ENCODE measurements at regions not wholly inside any gene's neighbourhood (a gene's known extent, or its start where the extent isn't known, plus 50 kb on each side); places are given as distances from the start of the nearest gene placed in this dataset.

DNA sequence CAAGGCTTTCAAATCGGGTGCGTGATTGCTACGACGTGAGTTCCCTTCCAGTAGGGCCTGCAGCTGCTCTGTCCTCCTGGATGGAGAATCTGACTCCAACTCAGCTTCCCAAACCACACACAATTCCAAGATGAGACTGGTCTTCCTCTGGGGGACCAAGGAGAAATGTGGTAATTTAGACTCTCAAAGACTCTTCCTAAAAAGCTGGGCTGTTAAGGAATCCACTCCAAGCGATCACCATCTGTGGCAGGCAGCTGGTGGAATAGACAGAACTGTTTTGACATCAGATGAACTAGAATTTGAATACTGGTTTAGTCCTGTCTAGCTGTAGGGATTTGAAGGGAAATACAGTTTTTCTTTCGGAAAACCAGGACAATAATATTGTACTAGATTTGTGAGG is 130.7 kb upstream of the KLF4 start:
- DNase-seq (ENCODE audit: low spot score), result no peak
- TF ChIP-seq RAD21 (IDR thresholded peaks at IDR 0.05), result no peak
- TF ChIP-seq YY1 (IDR thresholded peaks at IDR 0.05), result no peak
- no peak for TF ChIP-seq FOXA2 (IDR thresholded peaks at IDR 0.05)
- no peak for TF ChIP-seq HNF4G (IDR thresholded peaks at IDR 0.05)
- Histone ChIP-seq H3K27me3 (ENCODE audit: control insufficient read depth in 4 of 4, insufficient read depth in 4 of 4, low read length in 3 of 4) (no peaks in the 10 kb centered on the region), H3K4me1 (ENCODE audit: control insufficient read depth in 4 of 4, insufficient read depth in 4 of 4, low read length in 3 of 4) (no peaks in the 10 kb centered on the region), H3K9me3 (ENCODE audit: control insufficient read depth in 4 of 4, low read length in 3 of 4) (no peaks in the 10 kb centered on the region), H3K36me3 (ENCODE audit: control insufficient read depth in 4 of 4, insufficient read depth in 3 of 4, low read depth in 1 of 4, low read length in 3 of 4) (no peaks in the 10 kb centered on the region), H3K4me3 (ENCODE audit: low read depth in 1 of 3, low read length in 3 of 3) (no peak overlapping the region), H3K9ac (ENCODE audit: low read depth in 1 of 2, low read length in 2 of 2) (no peak overlapping the region), H3K27ac (ENCODE audit: low read depth in 1 of 2, low read length in 2 of 2) (no peak overlapping the region)
- WGBS, result 94% methylated on average over 6 of the region's 6 CpGs

DNA sequence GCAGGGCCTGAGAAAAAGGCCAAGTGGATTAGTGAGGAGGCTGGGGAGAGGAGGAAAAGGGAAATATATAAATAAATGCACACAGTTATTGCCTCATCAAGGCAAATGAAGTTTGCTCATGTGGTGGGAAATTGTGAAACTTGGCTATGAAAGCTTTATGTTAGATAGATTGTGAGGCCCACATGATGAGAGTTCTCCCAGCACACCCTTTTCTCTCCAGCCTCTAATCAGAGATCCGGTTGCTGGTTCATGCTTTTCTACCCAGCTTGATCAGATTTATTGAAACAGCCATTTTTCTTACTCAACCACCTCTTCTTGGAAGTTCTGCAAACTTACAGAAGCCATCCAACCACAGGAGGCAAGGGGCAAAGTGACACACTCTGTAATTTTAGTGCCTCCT is 125.8 kb upstream of the KLF4 start:
- 88% methylated on average over 1 of the region's 1 CpG for WGBS
- no peak for DNase-seq (ENCODE audit: low spot score)
- no peaks in the 10 kb centered on the region for H3K9me3 ChIP-seq (ENCODE audit: control insufficient read depth in 4 of 4, low read length in 3 of 4)

More for the DNA sequence above, 125.8 kb upstream of the KLF4 start:
- no peaks in the 10 kb centered on the region for H3K4me1 ChIP-seq (ENCODE audit: control insufficient read depth in 4 of 4, insufficient read depth in 4 of 4, low read length in 3 of 4)
- no peak overlapping the region for H3K4me3 ChIP-seq (ENCODE audit: low read depth in 1 of 3, low read length in 3 of 3)
- H3K9ac ChIP-seq (ENCODE audit: low read depth in 1 of 2, low read length in 2 of 2), result no peak overlapping the region
- H3K27me3 ChIP-seq (ENCODE audit: control insufficient read depth in 4 of 4, insufficient read depth in 4 of 4, low read length in 3 of 4), result no peaks in the 10 kb centered on the region
- no peak overlapping the region for H3K27ac ChIP-seq (ENCODE audit: low read depth in 1 of 2, low read length in 2 of 2)
- TF ChIP-seq SP1 (IDR thresholded peaks at IDR 0.05) (no peak), RXRA (IDR thresholded peaks at IDR 0.05) (no peak), TAF1 (conservative IDR thresholded peaks at IDR 0.05) (no peak), JUND (IDR thresholded peaks at IDR 0.05) (no peak), YY1 (IDR thresholded peaks at IDR 0.05) (no peak), NR2F2 (IDR thresholded peaks at IDR 0.05) (no peak), GABPA (IDR thresholded peaks at IDR 0.05 in 1 of 2, conservative IDR thresholded peaks at IDR 0.05 in 1 of 2) (no peak), FOXA1 (IDR thresholded peaks at IDR 0.05) (no peak), HNF4A (conservative IDR thresholded peaks at IDR 0.05) (no peak), EGR1 (IDR thresholded peaks at IDR 0.05; ENCODE audit: low read depth in 2 of 2) (no peak), HNF4G (IDR thresholded peaks at IDR 0.05) (no peak), FOXA2 (IDR thresholded peaks at IDR 0.05) (no peak)
- TF ChIP-seq, protein P1, sequence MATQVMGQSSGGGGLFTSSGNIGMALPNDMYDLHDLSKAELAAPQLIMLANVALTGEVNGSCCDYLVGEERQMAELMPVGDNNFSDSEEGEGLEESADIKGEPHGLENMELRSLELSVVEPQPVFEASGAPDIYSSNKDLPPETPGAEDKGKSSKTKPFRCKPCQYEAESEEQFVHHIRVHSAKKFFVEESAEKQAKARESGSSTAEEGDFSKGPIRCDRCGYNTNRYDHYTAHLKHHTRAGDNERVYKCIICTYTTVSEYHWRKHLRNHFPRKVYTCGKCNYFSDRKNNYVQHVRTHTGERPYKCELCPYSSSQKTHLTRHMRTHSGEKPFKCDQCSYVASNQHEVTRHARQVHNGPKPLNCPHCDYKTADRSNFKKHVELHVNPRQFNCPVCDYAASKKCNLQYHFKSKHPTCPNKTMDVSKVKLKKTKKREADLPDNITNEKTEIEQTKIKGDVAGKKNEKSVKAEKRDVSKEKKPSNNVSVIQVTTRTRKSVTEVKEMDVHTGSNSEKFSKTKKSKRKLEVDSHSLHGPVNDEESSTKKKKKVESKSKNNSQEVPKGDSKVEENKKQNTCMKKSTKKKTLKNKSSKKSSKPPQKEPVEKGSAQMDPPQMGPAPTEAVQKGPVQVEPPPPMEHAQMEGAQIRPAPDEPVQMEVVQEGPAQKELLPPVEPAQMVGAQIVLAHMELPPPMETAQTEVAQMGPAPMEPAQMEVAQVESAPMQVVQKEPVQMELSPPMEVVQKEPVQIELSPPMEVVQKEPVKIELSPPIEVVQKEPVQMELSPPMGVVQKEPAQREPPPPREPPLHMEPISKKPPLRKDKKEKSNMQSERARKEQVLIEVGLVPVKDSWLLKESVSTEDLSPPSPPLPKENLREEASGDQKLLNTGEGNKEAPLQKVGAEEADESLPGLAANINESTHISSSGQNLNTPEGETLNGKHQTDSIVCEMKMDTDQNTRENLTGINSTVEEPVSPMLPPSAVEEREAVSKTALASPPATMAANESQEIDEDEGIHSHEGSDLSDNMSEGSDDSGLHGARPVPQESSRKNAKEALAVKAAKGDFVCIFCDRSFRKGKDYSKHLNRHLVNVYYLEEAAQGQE (IDR thresholded peaks at IDR 0.05), result no peak
- TF ChIP-seq, protein P2, sequence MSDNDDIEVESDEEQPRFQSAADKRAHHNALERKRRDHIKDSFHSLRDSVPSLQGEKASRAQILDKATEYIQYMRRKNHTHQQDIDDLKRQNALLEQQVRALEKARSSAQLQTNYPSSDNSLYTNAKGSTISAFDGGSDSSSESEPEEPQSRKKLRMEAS (IDR thresholded peaks at IDR 0.05), result no peak
- TF ChIP-seq, protein P3, sequence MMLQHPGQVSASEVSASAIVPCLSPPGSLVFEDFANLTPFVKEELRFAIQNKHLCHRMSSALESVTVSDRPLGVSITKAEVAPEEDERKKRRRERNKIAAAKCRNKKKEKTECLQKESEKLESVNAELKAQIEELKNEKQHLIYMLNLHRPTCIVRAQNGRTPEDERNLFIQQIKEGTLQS (IDR thresholded peaks at IDR 0.05), result no peak
- TF ChIP-seq, protein P4, sequence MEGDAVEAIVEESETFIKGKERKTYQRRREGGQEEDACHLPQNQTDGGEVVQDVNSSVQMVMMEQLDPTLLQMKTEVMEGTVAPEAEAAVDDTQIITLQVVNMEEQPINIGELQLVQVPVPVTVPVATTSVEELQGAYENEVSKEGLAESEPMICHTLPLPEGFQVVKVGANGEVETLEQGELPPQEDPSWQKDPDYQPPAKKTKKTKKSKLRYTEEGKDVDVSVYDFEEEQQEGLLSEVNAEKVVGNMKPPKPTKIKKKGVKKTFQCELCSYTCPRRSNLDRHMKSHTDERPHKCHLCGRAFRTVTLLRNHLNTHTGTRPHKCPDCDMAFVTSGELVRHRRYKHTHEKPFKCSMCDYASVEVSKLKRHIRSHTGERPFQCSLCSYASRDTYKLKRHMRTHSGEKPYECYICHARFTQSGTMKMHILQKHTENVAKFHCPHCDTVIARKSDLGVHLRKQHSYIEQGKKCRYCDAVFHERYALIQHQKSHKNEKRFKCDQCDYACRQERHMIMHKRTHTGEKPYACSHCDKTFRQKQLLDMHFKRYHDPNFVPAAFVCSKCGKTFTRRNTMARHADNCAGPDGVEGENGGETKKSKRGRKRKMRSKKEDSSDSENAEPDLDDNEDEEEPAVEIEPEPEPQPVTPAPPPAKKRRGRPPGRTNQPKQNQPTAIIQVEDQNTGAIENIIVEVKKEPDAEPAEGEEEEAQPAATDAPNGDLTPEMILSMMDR (IDR thresholded peaks at IDR 0.05; ENCODE audit: low read depth, low read length, missing input control), result no peak
- TF ChIP-seq, protein P5, sequence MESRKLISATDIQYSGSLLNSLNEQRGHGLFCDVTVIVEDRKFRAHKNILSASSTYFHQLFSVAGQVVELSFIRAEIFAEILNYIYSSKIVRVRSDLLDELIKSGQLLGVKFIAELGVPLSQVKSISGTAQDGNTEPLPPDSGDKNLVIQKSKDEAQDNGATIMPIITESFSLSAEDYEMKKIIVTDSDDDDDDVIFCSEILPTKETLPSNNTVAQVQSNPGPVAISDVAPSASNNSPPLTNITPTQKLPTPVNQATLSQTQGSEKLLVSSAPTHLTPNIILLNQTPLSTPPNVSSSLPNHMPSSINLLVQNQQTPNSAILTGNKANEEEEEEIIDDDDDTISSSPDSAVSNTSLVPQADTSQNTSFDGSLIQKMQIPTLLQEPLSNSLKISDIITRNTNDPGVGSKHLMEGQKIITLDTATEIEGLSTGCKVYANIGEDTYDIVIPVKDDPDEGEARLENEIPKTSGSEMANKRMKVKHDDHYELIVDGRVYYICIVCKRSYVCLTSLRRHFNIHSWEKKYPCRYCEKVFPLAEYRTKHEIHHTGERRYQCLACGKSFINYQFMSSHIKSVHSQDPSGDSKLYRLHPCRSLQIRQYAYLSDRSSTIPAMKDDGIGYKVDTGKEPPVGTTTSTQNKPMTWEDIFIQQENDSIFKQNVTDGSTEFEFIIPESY (IDR thresholded peaks at IDR 0.05), result no peak
- no peaks in the 10 kb centered on the region for H3K36me3 ChIP-seq (ENCODE audit: control insufficient read depth in 4 of 4, insufficient read depth in 3 of 4, low read depth in 1 of 4, low read length in 3 of 4)
